ENCODE measurements at regions not wholly inside any gene's neighbourhood (a gene's known extent, or its start where the extent isn't known, plus 50 kb on each side); places are given as distances from the start of the nearest gene placed in this dataset.

DNA sequence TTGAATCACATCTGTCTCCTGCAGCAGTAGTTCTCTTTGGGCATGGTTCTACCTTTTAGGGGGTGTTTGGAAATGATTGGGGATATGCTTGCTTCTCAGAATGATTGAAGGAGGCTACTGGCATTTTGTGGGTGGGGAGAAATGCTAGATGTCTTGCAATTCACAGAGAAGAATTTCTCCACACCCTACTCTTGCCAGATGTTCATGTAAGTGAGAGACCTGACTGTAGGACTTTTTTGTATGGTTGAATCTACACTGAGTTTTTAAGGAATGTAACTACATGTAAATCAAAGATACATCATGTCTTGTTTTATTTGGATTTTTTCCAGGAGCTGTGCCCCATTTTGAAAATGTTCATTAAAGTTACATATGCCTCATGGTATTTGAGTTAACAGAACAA is 311.9 kb downstream of the PRDM2 start:
- TF ChIP-seq, protein P1, sequence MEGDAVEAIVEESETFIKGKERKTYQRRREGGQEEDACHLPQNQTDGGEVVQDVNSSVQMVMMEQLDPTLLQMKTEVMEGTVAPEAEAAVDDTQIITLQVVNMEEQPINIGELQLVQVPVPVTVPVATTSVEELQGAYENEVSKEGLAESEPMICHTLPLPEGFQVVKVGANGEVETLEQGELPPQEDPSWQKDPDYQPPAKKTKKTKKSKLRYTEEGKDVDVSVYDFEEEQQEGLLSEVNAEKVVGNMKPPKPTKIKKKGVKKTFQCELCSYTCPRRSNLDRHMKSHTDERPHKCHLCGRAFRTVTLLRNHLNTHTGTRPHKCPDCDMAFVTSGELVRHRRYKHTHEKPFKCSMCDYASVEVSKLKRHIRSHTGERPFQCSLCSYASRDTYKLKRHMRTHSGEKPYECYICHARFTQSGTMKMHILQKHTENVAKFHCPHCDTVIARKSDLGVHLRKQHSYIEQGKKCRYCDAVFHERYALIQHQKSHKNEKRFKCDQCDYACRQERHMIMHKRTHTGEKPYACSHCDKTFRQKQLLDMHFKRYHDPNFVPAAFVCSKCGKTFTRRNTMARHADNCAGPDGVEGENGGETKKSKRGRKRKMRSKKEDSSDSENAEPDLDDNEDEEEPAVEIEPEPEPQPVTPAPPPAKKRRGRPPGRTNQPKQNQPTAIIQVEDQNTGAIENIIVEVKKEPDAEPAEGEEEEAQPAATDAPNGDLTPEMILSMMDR (conservative IDR thresholded peaks at IDR 0.05) = no peak
- TF ChIP-seq EZH2 (IDR thresholded peaks at IDR 0.05; ENCODE audit: low read depth) = no peak

All from PC-9 (cell line).